Lung (tissue), 11 donors: ENCODE measurements at regions not wholly inside any gene's neighbourhood (a gene's known extent, or its start where the extent isn't known, plus 50 kb on each side); places are given as distances from the start of the nearest gene placed in this dataset.
"Not testable (repeated sequence)": the region's sequence is repeated elsewhere in the genome, so short reads cannot be mapped to it uniquely, and the experiment has no call there.

Source experiments
- ATAC-seq: fragments of 200-7000 bp; cut with Tn5 transposase; one replicate; pipeline ENCODE4 v1.9.1; 2020; ENCODE audit warnings: moderate number of reproducible peaks; ENCODE audit not compliant: insufficient read depth, low FRiP score
- DNase-seq, 3 donors: peaks; one replicate each; pipeline ENCODE4 v3.0.0-alpha.2; 2013 to 2017
- H3K27ac ChIP-seq, 2 donors: one replicate each; pipeline ENCODE4 v1.5.1; 2013; ENCODE audit warnings: mild to moderate bottlenecking in 2 of 2, moderate library complexity in 2 of 2, control low read depth in 1 of 2, inconsistent platforms in 1 of 2, low read depth in 1 of 2, low read length in 1 of 2
- H3K27me3 ChIP-seq, 3 donors: one replicate each; pipeline ENCODE4 v1.5.1; 2013; ENCODE audit warnings: low read length in 2 of 3; ENCODE audit not compliant: control insufficient read depth in 3 of 3, insufficient read depth in 3 of 3
- H3K36me3 ChIP-seq, 4 donors: one replicate each; pipeline ENCODE4 v1.5.1; 2013; ENCODE audit warnings: low read length in 4 of 4, mild to moderate bottlenecking in 1 of 4, moderate library complexity in 1 of 4; ENCODE audit not compliant: control insufficient read depth in 4 of 4, insufficient read depth in 4 of 4
- H3K4me1 ChIP-seq, 5 donors: one replicate each; pipeline ENCODE4 v1.5.1; 2013; ENCODE audit warnings: low read length in 5 of 5, mild to moderate bottlenecking in 2 of 5, moderate library complexity in 1 of 5; ENCODE audit not compliant: control insufficient read depth in 5 of 5, insufficient read depth in 5 of 5
- H3K4me3 ChIP-seq: one replicate; pipeline ENCODE4 v1.5.1; 2013; ENCODE audit warnings: mild to moderate bottlenecking, control low read depth, moderate library complexity
- H3K9ac ChIP-seq, 2 donors: one replicate each; pipeline ENCODE4 v1.5.1; 2013; ENCODE audit warnings: low read length in 2 of 2, control low read depth in 1 of 2; ENCODE audit not compliant: insufficient read depth in 1 of 2
- H3K9me3 ChIP-seq, 4 donors: one replicate each; pipeline ENCODE4 v1.5.1; 2013; ENCODE audit warnings: low read length in 3 of 4, mild to moderate bottlenecking in 1 of 4, moderate library complexity in 1 of 4; ENCODE audit not compliant: control insufficient read depth in 4 of 4, insufficient read depth in 3 of 4
- WGBS, 2 donors: extraction: QIAGEN DNeasy Blood & Tissue Kit; methylation state at CpG; one replicate each; pipeline ENCODE4 v1.1.7; 2013; 5-methylcytosine and 5-hydroxymethylcytosine counted together
- TF ChIP-seq, protein P1 (sequence below): IDR thresholded peaks from 2 replicates; pipeline ENCODE4 v1.5.1; 2012; ENCODE audit warnings: mild to moderate bottlenecking; ENCODE audit errors: control extremely low read depth, extremely low read depth
- donor health status: control.
- donor health status: control.
- donor health status: Bipolar disorder and iron deficiency.
- donor health status: healthy.
- donor health status: DM: yes; HTN: yes; CAD: no.

DNA sequence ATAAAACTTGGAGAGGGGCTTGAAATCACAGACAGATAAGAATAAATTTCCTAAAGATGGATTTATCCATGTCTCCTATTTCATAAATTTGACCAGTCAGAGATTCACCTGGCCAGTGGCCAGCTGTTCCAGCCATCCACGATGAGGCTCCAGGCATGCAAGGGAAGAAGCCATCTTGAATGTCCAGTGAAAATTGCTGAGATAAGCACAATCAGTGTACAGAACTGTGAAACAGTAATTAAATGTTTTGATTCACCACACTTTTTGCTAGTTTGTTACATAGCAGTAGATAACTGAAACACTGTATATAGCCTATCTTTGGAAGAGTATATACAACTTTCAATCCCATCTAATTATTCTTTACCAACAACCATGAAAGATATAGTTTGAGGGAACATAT lies 163.5 kb downstream of the HINT1 start:
- Histone ChIP-seq H3K4me3 (no peak overlapping the region), H3K27ac (no peak overlapping the region), H3K36me3 (no peaks in the 10 kb centered on the region), H3K9ac (no peak overlapping the region), H3K9me3 (peaks cover 0 to 6% (median 0%) of the 10 kb centered on the region in 4 donors), H3K4me1 (no peaks in the 10 kb centered on the region), H3K27me3 (no peaks in the 10 kb centered on the region)
- DNase-seq (no peak), ATAC-seq (no peak)
- WGBS, 2 donors = 64 to 71% methylated on average over 1 of the region's 1 CpG
- TF ChIP-seq, protein P1, sequence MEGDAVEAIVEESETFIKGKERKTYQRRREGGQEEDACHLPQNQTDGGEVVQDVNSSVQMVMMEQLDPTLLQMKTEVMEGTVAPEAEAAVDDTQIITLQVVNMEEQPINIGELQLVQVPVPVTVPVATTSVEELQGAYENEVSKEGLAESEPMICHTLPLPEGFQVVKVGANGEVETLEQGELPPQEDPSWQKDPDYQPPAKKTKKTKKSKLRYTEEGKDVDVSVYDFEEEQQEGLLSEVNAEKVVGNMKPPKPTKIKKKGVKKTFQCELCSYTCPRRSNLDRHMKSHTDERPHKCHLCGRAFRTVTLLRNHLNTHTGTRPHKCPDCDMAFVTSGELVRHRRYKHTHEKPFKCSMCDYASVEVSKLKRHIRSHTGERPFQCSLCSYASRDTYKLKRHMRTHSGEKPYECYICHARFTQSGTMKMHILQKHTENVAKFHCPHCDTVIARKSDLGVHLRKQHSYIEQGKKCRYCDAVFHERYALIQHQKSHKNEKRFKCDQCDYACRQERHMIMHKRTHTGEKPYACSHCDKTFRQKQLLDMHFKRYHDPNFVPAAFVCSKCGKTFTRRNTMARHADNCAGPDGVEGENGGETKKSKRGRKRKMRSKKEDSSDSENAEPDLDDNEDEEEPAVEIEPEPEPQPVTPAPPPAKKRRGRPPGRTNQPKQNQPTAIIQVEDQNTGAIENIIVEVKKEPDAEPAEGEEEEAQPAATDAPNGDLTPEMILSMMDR = no peak

- ATAC-seq = no peak
- Histone ChIP-seq H3K27ac (no peak overlapping the region), H3K36me3 (no peaks in the 10 kb centered on the region), H3K4me3 (no peak overlapping the region), H3K9ac (no peak overlapping the region), H3K4me1 (no peaks in the 10 kb centered on the region), H3K9me3 (peaks cover 0 to 8% (median 0%) of the 10 kb centered on the region in 4 donors), H3K27me3 (no peaks in the 10 kb centered on the region)
- DNase-seq = no peak
- TF ChIP-seq, protein P1 = no peak
These were observed 164.8 kb downstream of the HINT1 start for GRCh38 chr5:131000289-131000688.

DNA sequence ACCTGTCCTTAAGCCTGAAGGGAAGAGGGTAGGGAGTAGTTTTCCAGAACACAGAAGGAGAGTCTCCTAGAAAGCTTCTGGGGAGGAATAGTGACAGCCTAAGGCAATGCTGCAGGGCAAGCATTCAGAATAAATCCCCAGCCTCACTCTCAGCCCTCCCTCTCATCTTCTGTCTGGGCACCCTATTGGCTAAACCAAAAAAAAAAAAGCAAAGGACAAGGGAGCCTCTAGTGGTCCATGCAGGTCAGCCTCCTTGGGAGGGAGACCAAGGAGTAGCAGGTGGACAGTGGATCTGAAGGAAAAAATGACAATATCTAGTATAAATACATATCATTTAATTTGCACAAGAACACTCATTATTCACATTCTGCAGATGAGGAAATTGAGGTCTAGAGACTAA lies 168.3 kb downstream of the HINT1 start:
- not testable (repeated sequence) for H3K9me3 ChIP-seq, H3K27ac ChIP-seq, H3K4me3 ChIP-seq, H3K27me3 ChIP-seq, H3K36me3 ChIP-seq, DNase-seq, H3K9ac ChIP-seq, H3K4me1 ChIP-seq, ATAC-seq

- Histone ChIP-seq H3K4me3 (no peak overlapping the region), H3K27me3 (no peaks in the 10 kb centered on the region), H3K9me3 (peaks cover 0 to 2% (median 0%) of the 10 kb centered on the region in 4 donors), H3K36me3 (no peaks in the 10 kb centered on the region), H3K27ac (no peak overlapping the region), H3K4me1 (no peaks in the 10 kb centered on the region), H3K9ac (no peak overlapping the region)
- DNase-seq (no peak), ATAC-seq (no peak)
- 97 to 98% methylated on average over 23 of the region's 23 CpGs for WGBS, 2 donors
- TF ChIP-seq, protein P1 = no peak
These were observed 169.2 kb downstream of the HINT1 start for GRCh38 chr5:130995851-130996250.
